ENCODE measurements at regions not wholly inside any gene's neighbourhood (a gene's known extent, or its start where the extent isn't known, plus 50 kb on each side); places are given as distances from the start of the nearest gene placed in this dataset.

DNA sequence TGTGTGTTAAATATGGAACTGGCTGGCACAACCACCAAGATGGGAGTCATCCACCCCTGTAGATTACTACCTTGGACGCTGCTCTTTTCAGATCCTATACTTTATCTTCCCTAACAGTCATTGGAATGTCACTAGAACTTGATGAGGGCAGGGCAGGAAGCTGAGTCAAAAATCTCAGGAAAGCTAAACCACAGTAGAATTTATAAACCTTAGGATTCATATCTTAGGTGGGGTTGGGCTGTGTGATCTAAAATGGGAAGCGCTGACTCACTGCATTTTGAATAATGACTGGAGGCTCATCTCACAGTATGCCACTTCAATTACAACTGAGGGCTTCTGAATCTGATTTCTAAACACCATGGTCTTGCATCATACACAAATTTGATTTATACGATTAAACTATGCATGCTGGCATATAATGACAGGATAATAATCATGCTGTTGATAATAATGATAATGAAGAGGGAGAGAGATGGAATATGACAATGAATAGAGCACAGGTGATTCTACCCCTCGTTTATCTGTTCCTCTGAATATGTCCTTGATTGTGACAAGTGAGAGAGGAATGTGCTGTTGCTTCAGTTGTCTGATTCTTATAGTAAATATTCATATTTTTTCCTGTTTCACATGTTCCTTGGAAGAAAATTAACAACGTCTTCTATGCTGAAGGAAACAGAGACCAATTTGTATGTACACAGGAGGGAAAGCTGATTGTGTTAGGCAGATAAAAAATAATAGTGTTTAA, 270.3 kb upstream of the HS3ST1 start:
- Histone ChIP-seq H3K4me3 (no peak overlapping the region), H3K9me3 (peaks cover 0 to 8% (median 4%) of the 10 kb centered on the region in 8 donors), H3K36me3 (no peaks in the 10 kb centered on the region), H3K4me1 (no peaks in the 10 kb centered on the region), H3K27ac (no peak overlapping the region), H3K27me3 (replicated peaks in 1 of 7) (no peaks in the 10 kb centered on the region)
- TF ChIP-seq POLR2A (IDR thresholded peaks at IDR 0.05): no peak
- no peak for TF ChIP-seq POLR2AphosphoS5 (IDR thresholded peaks at IDR 0.05)
- TF ChIP-seq, protein P1, sequence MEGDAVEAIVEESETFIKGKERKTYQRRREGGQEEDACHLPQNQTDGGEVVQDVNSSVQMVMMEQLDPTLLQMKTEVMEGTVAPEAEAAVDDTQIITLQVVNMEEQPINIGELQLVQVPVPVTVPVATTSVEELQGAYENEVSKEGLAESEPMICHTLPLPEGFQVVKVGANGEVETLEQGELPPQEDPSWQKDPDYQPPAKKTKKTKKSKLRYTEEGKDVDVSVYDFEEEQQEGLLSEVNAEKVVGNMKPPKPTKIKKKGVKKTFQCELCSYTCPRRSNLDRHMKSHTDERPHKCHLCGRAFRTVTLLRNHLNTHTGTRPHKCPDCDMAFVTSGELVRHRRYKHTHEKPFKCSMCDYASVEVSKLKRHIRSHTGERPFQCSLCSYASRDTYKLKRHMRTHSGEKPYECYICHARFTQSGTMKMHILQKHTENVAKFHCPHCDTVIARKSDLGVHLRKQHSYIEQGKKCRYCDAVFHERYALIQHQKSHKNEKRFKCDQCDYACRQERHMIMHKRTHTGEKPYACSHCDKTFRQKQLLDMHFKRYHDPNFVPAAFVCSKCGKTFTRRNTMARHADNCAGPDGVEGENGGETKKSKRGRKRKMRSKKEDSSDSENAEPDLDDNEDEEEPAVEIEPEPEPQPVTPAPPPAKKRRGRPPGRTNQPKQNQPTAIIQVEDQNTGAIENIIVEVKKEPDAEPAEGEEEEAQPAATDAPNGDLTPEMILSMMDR (IDR thresholded peaks at IDR 0.05 in 8 of 11, conservative IDR thresholded peaks at IDR 0.05 in 3 of 11): no peak
- intact Hi-C loops (cut with DNase I; ENCODE audit: low total_unique reads): no loop called here
- WGBS, 5 donors: 55 to 63% (median 57%) methylated on average over 5 of the region's 5 CpGs
- no peak for DNase-seq

DNA sequence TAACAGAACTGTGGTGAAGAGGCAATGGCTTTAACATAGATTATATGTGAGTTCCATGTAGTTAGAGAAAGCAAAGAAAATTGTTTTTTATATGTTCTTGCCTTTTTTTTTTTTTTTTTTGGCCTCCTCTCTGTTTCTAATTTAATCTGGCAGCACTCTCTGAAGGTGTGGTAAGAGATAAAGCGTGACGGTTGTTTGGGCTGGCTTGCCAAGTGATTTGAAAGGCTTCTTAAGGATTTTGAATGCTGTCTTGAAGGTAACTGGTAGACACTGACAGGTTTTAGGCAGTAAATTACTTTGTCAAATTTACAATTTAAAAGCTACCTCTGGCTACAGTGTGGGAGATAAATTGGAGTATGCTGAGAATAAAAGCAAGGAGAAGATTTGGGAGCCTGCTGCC, 269.3 kb upstream of the HS3ST1 start:
- DNase-seq: no peak
- Histone ChIP-seq H3K4me1 (no peaks in the 10 kb centered on the region), H3K9me3 (peaks cover 0 to 18% (median 14%) of the 10 kb centered on the region in 8 donors), H3K36me3 (no peaks in the 10 kb centered on the region), H3K27ac (no peak overlapping the region), H3K4me3 (no peak overlapping the region), H3K27me3 (replicated peaks in 1 of 7) (no peaks in the 10 kb centered on the region)
- intact Hi-C loops (cut with DNase I; ENCODE audit: low total_unique reads): no loop called here
- 77 to 95% (median 80%) methylated on average over 2 of the region's 2 CpGs for WGBS, 5 donors
- no peak for TF ChIP-seq POLR2AphosphoS5 (IDR thresholded peaks at IDR 0.05)
- no peak for TF ChIP-seq POLR2A (IDR thresholded peaks at IDR 0.05)
- TF ChIP-seq, protein P1 (IDR thresholded peaks at IDR 0.05 in 8 of 11, conservative IDR thresholded peaks at IDR 0.05 in 3 of 11): no peak

DNA sequence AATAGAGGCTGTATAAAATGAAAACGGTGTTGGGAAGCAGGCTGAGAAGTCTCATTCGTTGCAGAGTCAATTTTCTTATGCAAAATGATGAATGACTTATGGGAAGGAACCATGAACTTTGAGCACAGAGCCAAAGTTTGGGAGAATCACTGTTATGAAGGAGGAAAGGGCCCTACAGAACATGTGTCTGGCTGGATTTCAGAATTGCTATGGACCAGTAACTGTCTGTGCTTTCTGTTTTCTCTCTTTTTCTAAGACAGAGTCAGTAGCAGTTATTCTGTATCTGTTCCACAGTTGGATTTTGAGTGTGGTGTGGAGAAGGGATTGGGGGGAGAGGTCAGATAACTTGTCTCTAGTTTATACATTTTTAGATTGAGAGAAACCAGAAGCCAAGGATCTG, 265.0 kb upstream of the HS3ST1 start:
- H3K27ac ChIP-seq: no peak overlapping the region
- H3K9me3 ChIP-seq: peaks cover 0 to 24% (median 17%) of the 10 kb centered on the region in 8 donors
- TF ChIP-seq, protein P1 (IDR thresholded peaks at IDR 0.05 in 8 of 11, conservative IDR thresholded peaks at IDR 0.05 in 3 of 11): no peak
- TF ChIP-seq POLR2A (IDR thresholded peaks at IDR 0.05): no peak
- intact Hi-C loops (cut with DNase I; ENCODE audit: low total_unique reads): no loop called here
- H3K4me3 ChIP-seq: no peak overlapping the region
- no peak for DNase-seq
- H3K4me1 ChIP-seq: no peaks in the 10 kb centered on the region
- H3K36me3 ChIP-seq: no peaks in the 10 kb centered on the region
- WGBS, 5 donors: 28 to 71% (median 33%) methylated on average over 2 of the region's 2 CpGs
- H3K27me3 ChIP-seq (replicated peaks in 1 of 7): no peaks in the 10 kb centered on the region

DNA sequence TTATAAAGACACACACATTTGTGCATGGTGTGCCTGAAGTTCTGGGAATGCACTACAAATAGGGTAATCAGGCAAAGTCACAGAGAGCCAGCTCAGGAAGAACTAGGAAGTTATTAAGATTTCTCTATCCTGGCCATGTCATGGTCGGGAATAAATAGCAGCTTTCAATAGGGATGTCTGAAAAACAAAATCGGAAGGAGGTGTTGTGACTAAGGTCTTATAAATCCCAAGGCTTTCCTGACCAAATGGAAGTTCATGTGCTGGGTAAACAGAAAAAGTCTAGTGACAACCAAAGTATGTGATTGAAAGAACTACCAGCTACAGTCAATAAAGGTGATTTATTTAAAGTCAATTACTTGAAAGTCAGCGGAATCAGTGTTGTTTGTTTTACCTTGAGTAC, 262.5 kb upstream of the HS3ST1 start:
- Histone ChIP-seq H3K9me3 (peaks cover 0 to 24% (median 17%) of the 10 kb centered on the region in 8 donors), H3K27ac (no peak overlapping the region), H3K4me1 (no peaks in the 10 kb centered on the region), H3K27me3 (replicated peaks in 1 of 7) (no peaks in the 10 kb centered on the region), H3K4me3 (no peak overlapping the region), H3K36me3 (no peaks in the 10 kb centered on the region)
- 69 to 83% (median 73%) methylated on average over 3 of the region's 3 CpGs for WGBS, 5 donors
- TF ChIP-seq POLR2AphosphoS5 (IDR thresholded peaks at IDR 0.05) (no peak), POLR2A (IDR thresholded peaks at IDR 0.05) (no peak)
- TF ChIP-seq, protein P1 (IDR thresholded peaks at IDR 0.05 in 8 of 11, conservative IDR thresholded peaks at IDR 0.05 in 3 of 11): no peak
- intact Hi-C loops (cut with DNase I; ENCODE audit: low total_unique reads): no loop called here
- DNase-seq: no peak
